Right atrium auricular region (tissue), 2 donors: ENCODE measurements at regions not wholly inside any gene's neighbourhood (a gene's known extent, or its start where the extent isn't known, plus 50 kb on each side); places are given as distances from the start of the nearest gene placed in this dataset.

Experiments used
- DNase-seq: peaks from one replicate; pipeline ENCODE4 v3.0.0-alpha.2; 2019; ENCODE audit warnings: low spot score
- H3K27ac ChIP-seq, 2 donors: fragments of 200-600 bp; sonication (generic); 1 replicate in 1 of 2; 2 replicates in 1 of 2; pipeline ENCODE4 v1.5.1; 2016 to 2019
- H3K27me3 ChIP-seq, 2 donors: fragments of 200-600 bp; sonication (generic); one replicate each; pipeline versions ENCODE4 v1.5.1 to v1.6.0; 2017 to 2019
- H3K36me3 ChIP-seq: fragments of 200-600 bp; sonication (generic); one replicate; pipeline ENCODE4 v1.5.1; 2016
- H3K4me1 ChIP-seq, 2 donors: fragments of 200-600 bp; sonication (generic); one replicate each; pipeline versions ENCODE4 v1.5.1 to v1.6.0; 2017 to 2019
- H3K4me3 ChIP-seq, 2 donors: fragments of 200-600 bp; sonication (generic); 1 replicate in 1 of 2; 2 replicates in 1 of 2; pipeline ENCODE4 v1.5.1; 2017 to 2019; ENCODE audit warnings: mild to moderate bottlenecking in 1 of 2, moderate library complexity in 1 of 2
- H3K9me3 ChIP-seq, 2 donors: fragments of 200-600 bp; sonication (generic); one replicate each; pipeline ENCODE4 v1.5.1; 2019
- TF ChIP-seq, protein P1 (sequence below), 2 donors: fragments of 200-600 bp; sonication (generic); IDR thresholded peaks; one replicate each; pipeline ENCODE4 v1.5.1; 2019; ENCODE audit warnings: antibody characterized with exemption in 2 of 2

DNA sequence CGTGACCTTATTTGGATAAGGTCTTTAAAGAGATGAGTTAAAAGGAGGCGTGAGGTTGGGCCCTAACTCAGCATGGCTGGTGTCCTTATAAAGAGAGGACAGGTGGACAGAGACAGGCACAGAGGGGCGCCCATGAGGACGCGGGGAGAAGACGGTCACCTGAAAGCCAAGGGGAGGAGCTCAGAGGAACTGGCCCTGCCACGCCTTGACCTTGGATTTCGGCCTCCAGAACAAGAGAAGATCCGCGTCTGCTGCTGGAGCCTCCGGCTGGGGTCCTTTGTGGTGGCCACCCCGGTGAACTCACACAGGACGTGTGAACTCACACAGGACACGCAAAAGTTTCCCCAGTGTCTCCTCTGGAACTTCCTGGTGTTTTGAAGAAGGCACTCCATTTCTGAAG is 122.7 kb downstream of the SIK1 start:
- no peak overlapping the region for H3K27ac ChIP-seq
- no peak overlapping the region for H3K4me3 ChIP-seq
- TF ChIP-seq, protein P1, sequence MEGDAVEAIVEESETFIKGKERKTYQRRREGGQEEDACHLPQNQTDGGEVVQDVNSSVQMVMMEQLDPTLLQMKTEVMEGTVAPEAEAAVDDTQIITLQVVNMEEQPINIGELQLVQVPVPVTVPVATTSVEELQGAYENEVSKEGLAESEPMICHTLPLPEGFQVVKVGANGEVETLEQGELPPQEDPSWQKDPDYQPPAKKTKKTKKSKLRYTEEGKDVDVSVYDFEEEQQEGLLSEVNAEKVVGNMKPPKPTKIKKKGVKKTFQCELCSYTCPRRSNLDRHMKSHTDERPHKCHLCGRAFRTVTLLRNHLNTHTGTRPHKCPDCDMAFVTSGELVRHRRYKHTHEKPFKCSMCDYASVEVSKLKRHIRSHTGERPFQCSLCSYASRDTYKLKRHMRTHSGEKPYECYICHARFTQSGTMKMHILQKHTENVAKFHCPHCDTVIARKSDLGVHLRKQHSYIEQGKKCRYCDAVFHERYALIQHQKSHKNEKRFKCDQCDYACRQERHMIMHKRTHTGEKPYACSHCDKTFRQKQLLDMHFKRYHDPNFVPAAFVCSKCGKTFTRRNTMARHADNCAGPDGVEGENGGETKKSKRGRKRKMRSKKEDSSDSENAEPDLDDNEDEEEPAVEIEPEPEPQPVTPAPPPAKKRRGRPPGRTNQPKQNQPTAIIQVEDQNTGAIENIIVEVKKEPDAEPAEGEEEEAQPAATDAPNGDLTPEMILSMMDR (IDR thresholded peaks at IDR 0.05), result no peak
- no peak for DNase-seq
- H3K4me1 ChIP-seq, result no peaks in the 10 kb centered on the region
- no peaks in the 10 kb centered on the region for H3K36me3 ChIP-seq
- H3K9me3 ChIP-seq, result no peaks in the 10 kb centered on the region
- no peaks in the 10 kb centered on the region for H3K27me3 ChIP-seq

DNA sequence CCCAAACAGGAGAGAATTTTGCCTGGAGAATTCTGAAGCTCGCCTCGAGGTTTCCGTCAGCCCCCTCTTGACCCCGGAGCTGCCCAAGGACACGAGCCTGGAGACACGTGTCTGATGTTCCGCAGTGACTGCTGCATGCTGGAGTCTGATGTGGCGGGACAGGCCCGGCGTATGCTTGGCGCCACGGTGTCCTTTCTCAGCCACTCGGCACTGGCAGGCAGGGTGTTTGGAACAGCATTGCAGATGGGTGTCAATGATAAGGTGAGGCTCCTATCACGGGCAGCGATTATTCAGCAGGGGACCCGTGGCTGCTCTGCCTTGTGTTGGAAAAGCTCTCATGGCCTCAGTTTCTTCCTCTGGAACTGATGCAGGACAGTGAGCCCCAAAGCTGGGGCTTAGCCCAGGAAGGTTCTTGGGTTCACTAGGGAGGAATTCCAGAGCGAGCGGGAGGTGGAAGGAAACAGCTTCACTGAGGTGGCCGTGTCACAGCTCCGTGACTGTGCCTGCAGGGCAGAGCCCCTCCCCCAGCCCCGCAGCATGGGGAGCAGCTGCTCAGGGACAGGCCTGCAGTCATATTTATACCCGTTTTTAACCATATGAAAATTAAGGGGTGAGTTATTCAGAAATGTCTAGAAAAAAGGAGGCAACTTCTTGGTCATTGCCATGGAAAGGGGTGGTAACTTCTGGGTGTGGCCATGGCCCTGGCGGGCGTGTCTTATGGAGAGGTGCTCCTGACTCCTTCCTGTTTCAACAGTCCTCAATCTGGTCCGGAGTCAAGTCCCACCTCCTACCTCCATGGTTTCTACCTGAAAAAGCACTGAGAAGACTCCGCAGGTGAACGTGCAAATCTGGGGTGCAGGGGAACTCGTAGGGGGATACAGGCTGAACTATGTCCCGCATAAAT is 123.4 kb downstream of the SIK1 start:
- Histone ChIP-seq H3K9me3 (no peaks in the 10 kb centered on the region), H3K36me3 (no peaks in the 10 kb centered on the region), H3K27me3 (no peaks in the 10 kb centered on the region), H3K4me1 (no peaks in the 10 kb centered on the region), H3K4me3 (no peak overlapping the region), H3K27ac (no peak overlapping the region)
- TF ChIP-seq, protein P1 (IDR thresholded peaks at IDR 0.05), result no peak
- DNase-seq, result no peak

DNA sequence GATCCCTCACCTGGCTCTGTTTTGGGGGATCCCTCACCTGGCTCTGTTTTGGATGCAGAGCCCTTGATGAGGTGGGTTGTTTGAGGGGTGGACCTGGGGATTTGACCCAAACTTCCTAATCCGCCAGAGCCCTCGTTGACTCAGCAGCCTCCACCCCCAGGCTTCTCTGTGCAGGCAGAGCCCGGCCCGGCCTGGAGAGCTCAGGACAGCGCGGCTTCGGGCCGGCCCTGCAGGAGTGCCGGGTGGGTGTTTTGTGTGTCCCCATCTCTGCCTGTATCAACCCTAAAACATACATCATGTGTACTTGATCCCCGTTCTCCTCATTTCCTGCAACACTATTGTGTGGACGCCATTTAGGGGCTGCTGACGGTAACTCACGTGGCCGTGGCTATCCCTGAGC is 124.2 kb downstream of the SIK1 start:
- no peak overlapping the region for H3K27ac ChIP-seq
- H3K27me3 ChIP-seq, result no peaks in the 10 kb centered on the region
- H3K4me3 ChIP-seq, result no peak overlapping the region
- no peak for DNase-seq
- TF ChIP-seq, protein P1 (IDR thresholded peaks at IDR 0.05), result no peak
- no peaks in the 10 kb centered on the region for H3K9me3 ChIP-seq
- no peaks in the 10 kb centered on the region for H3K36me3 ChIP-seq
- H3K4me1 ChIP-seq, result no peaks in the 10 kb centered on the region

DNA sequence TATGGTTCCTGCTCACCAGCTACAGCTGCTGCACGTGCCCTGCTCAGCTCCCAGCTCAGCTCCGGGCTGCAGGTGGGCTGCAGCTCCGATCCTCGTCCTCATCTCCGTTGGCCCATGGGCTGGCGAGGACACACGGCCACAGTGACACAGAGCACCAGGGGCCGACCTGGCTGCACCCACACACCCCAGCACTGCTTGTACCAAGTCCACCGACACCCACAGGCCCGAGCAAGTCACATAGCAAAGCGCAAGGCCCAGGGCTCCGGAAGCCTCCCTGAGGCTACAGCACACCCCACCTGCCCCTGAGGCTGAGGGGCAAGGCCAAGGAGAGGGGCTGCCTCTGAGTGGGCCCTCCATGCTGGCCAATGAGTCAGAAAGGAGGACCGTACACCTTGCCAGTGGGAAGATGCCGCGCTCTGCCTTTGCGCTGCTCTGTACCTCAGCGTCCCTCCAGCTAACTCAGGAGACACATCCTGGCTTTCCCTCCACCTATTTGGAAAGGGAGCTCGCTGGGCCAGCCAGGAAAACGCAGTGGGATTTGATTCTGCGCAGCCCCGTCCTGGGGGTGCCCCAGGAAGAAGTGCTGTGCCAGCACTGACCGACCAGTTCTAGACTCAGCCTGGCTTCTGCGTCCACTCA is 124.8 kb downstream of the SIK1 start:
- Histone ChIP-seq H3K4me3 (no peak overlapping the region), H3K9me3 (no peaks in the 10 kb centered on the region), H3K27ac (no peak overlapping the region), H3K36me3 (no peaks in the 10 kb centered on the region), H3K27me3 (no peaks in the 10 kb centered on the region), H3K4me1 (no peaks in the 10 kb centered on the region)
- no peak for DNase-seq
- TF ChIP-seq, protein P1 (IDR thresholded peaks at IDR 0.05), result no peak

DNA sequence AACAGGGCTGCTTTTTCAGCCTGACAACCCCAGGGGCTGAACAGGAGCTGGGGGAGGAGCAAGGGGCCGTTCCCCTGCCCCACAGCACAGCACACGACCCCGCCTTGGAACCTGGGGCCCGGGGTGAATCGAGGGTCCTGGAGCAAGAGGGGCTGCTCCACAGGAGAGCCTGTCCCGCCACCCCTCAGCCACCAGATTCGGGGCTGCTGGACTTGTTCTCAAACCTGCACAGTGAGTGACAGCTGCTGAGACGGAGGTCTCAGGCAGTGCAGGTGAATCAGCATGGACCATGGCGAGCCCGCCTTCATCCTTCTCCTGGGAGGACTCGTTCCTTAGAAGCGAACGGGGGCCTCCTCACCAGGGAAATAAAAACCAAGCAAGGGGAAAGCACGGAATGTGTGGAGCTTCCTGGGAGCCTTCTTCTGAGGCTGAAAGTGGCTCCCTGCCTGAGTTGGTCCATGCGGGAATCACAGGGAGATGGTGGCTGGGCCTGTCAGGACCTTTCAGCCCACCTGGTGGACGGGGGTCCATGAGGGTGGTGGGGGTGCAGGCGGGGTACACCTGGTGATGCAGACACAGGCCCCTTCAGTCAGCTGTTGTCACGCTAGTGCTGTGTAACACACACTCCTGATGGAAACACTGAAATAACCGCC is 125.4 kb downstream of the SIK1 start:
- no peaks in the 10 kb centered on the region for H3K27me3 ChIP-seq
- H3K27ac ChIP-seq, result no peak overlapping the region
- no peaks in the 10 kb centered on the region for H3K4me1 ChIP-seq
- TF ChIP-seq, protein P1 (IDR thresholded peaks at IDR 0.05), result no peak
- H3K36me3 ChIP-seq, result no peaks in the 10 kb centered on the region
- H3K4me3 ChIP-seq, result no peak overlapping the region
- no peaks in the 10 kb centered on the region for H3K9me3 ChIP-seq
- no peak for DNase-seq
